ENCODE measurements at regions not wholly inside any gene's neighbourhood (a gene's known extent, or its start where the extent isn't known, plus 50 kb on each side); places are given as distances from the start of the nearest gene placed in this dataset.

- Histone ChIP-seq H3K4me1 (no peaks in the 10 kb centered on the region), H3K4me3 (no peak overlapping the region), H3K27ac (no peak overlapping the region), H3K27me3 (no peaks in the 10 kb centered on the region), H3K36me3 (no peaks in the 10 kb centered on the region), H3K9me3 (peaks cover 0 to 4% of the 10 kb centered on the region in 2 donors)
- intact Hi-C loops (cut with DNase I; ENCODE audit: low total_unique reads): no loop called here
- TF ChIP-seq POLR2A (IDR thresholded peaks at IDR 0.05) (no peak), POLR2AphosphoS5 (IDR thresholded peaks at IDR 0.05) (no peak), CTCF (IDR thresholded peaks at IDR 0.05) (no peak)
- DNase-seq (ENCODE audit: low spot score in 2 of 2): no peak
Measured at GRCh38 chr20:40913224-40914185, 115.1 kb upstream of the TOP1 start.

GRCh38 chr20:40915756-40916155 lies 112.9 kb upstream of the TOP1 start:
- intact Hi-C loops (cut with DNase I; ENCODE audit: low total_unique reads): no loop called here
- TF ChIP-seq CTCF (IDR thresholded peaks at IDR 0.05) (no peak), POLR2A (IDR thresholded peaks at IDR 0.05) (no peak), POLR2AphosphoS5 (IDR thresholded peaks at IDR 0.05) (no peak)
- Histone ChIP-seq H3K27ac (no peak overlapping the region), H3K27me3 (no peaks in the 10 kb centered on the region), H3K9me3 (peaks cover 0 to 3% of the 10 kb centered on the region in 2 donors), H3K36me3 (no peaks in the 10 kb centered on the region), H3K4me1 (no peaks in the 10 kb centered on the region), H3K4me3 (no peak overlapping the region)
- DNase-seq (ENCODE audit: low spot score in 2 of 2): no peak

- Histone ChIP-seq H3K4me1 (no peaks in the 10 kb centered on the region), H3K4me3 (no peak overlapping the region), H3K9me3 (no peaks in the 10 kb centered on the region), H3K36me3 (no peaks in the 10 kb centered on the region), H3K27me3 (no peaks in the 10 kb centered on the region), H3K27ac (no peak overlapping the region)
- no peak for TF ChIP-seq POLR2AphosphoS5 (IDR thresholded peaks at IDR 0.05)
- no peak for TF ChIP-seq CTCF (IDR thresholded peaks at IDR 0.05)
- no peak for TF ChIP-seq POLR2A (IDR thresholded peaks at IDR 0.05)
- intact Hi-C loops (cut with DNase I; ENCODE audit: low total_unique reads): no loop called here
- no peak for DNase-seq (ENCODE audit: low spot score in 2 of 2)
Measured at GRCh38 chr20:40916276-40916675, 112.3 kb upstream of the TOP1 start.

DNA sequence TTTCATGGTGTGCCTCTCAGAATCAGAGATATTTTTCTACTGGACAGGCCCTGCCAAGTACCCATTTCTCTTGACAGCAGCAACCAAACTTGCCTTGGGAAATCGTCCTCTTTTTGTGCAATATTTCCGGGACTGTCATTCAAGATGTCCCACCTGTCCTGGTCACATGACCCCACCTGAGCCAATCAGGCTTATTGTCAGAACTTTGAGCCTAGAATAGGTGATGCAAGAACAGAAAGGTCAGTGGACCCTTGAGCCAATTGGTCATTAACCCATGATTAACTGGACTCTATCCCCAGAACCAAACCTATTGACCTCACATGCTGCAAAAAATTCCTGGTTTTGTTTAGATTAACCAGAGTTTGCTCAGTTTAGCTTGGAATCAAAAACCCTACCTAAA lies 108.3 kb upstream of the TOP1 start:
- Histone ChIP-seq H3K4me1 (no peaks in the 10 kb centered on the region), H3K27me3 (no peaks in the 10 kb centered on the region), H3K9me3 (no peaks in the 10 kb centered on the region), H3K4me3 (no peak overlapping the region), H3K36me3 (no peaks in the 10 kb centered on the region), H3K27ac (no peak overlapping the region)
- intact Hi-C loops (cut with DNase I; ENCODE audit: low total_unique reads): no loop called here
- no peak for TF ChIP-seq CTCF (IDR thresholded peaks at IDR 0.05)
- no peak for TF ChIP-seq POLR2AphosphoS5 (IDR thresholded peaks at IDR 0.05)
- TF ChIP-seq POLR2A (IDR thresholded peaks at IDR 0.05): no peak
- no peak for DNase-seq (ENCODE audit: low spot score in 2 of 2)

- H3K4me3 ChIP-seq: no peak overlapping the region
- H3K27ac ChIP-seq: no peak overlapping the region
- no peaks in the 10 kb centered on the region for H3K27me3 ChIP-seq
- intact Hi-C loops (cut with DNase I; ENCODE audit: low total_unique reads): no loop called here
- no peaks in the 10 kb centered on the region for H3K4me1 ChIP-seq
- TF ChIP-seq POLR2A (IDR thresholded peaks at IDR 0.05): no peak
- no peak for TF ChIP-seq CTCF (IDR thresholded peaks at IDR 0.05)
- TF ChIP-seq POLR2AphosphoS5 (IDR thresholded peaks at IDR 0.05): no peak
- DNase-seq (ENCODE audit: low spot score in 2 of 2): no peak
- no peaks in the 10 kb centered on the region for H3K36me3 ChIP-seq
- no peaks in the 10 kb centered on the region for H3K9me3 ChIP-seq
Measured at GRCh38 chr20:40922865-40923264, 105.8 kb upstream of the TOP1 start.

Data from breast epithelium (tissue), 4 donors.